Large intestine (tissue), 3 donors: ENCODE measurements at regions not wholly inside any gene's neighbourhood (a gene's known extent, or its start where the extent isn't known, plus 50 kb on each side); places are given as distances from the start of the nearest gene placed in this dataset.

Experiments used
- DNase-seq, 2 donors: peaks; one replicate each; pipeline versions ENCODE4 v3.0.0 to v3.0.0-alpha.2; 2013
- H3K27ac ChIP-seq: one replicate; pipeline ENCODE4 v1.5.1; 2013; ENCODE audit warnings: low read length
- H3K27me3 ChIP-seq: 2 replicates; pipeline ENCODE4 v1.6.1; 2013; ENCODE audit warnings: low read length; ENCODE audit not compliant: control insufficient read depth, insufficient read depth
- H3K36me3 ChIP-seq: 2 replicates; pipeline ENCODE4 v1.6.1; 2013; ENCODE audit warnings: low read length; ENCODE audit not compliant: control insufficient read depth, insufficient read depth
- H3K4me1 ChIP-seq: one replicate; pipeline ENCODE4 v1.6.1; 2013; ENCODE audit warnings: low read length; ENCODE audit not compliant: control insufficient read depth, insufficient read depth
- H3K4me3 ChIP-seq: one replicate; pipeline ENCODE4 v1.5.1; 2013; ENCODE audit warnings: low read length
- H3K9me3 ChIP-seq: one replicate; pipeline ENCODE4 v1.6.1; 2013; ENCODE audit warnings: mild to moderate bottlenecking, low read depth, low read length, moderate library complexity; ENCODE audit not compliant: control insufficient read depth
- WGBS: methylation state at CpG from one replicate; pipeline ENCODE4 v1.1.5; 2013; ENCODE audit warnings: low lambda C conversion rate; ENCODE audit not compliant: insufficient coverage; 5-methylcytosine and 5-hydroxymethylcytosine counted together

- no CpG with 5 or more reads among the region's 1 CpG for WGBS
- Histone ChIP-seq H3K27ac (no peak overlapping the region), H3K9me3 (no peaks in the 10 kb centered on the region)
These were observed 55.9 kb upstream of the PIP4K2A start for GRCh38 chr10:22770270-22770669.

DNA sequence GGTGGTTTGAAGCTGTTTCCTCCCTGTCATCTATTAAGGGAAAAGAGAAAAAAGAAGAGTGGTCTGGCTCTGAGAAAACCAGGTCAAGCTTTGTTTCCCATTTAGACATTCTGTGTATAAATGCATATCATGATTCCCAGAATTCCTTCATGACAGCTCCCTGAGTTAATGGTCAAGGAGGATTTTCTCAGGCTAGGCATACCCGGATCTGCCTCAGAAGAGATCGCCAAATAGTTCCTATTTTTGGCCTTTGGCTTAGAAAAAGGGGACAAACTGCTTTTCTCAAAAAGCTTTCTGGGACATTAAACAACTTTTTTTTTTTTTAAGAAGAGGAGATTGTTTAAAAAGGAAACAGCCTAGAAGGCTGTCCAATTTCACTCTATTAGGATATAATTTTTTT is 53.5 kb upstream of the PIP4K2A start:
- WGBS, result no CpG with 5 or more reads among the region's 2 CpGs
- no peak overlapping the region for H3K27ac ChIP-seq
- peaks cover 2% of the 10 kb centered on the region for H3K27me3 ChIP-seq
- DNase-seq, result no peak
- H3K4me1 ChIP-seq, result no peaks in the 10 kb centered on the region
- H3K9me3 ChIP-seq, result no peaks in the 10 kb centered on the region
- no peaks in the 10 kb centered on the region for H3K36me3 ChIP-seq
- no peak overlapping the region for H3K4me3 ChIP-seq

More at GRCh38 chr10:22770270-22770669, 55.9 kb upstream of the PIP4K2A start:
- no peaks in the 10 kb centered on the region for H3K27me3 ChIP-seq
- no peak overlapping the region for H3K4me3 ChIP-seq
- no peaks in the 10 kb centered on the region for H3K36me3 ChIP-seq
- H3K4me1 ChIP-seq, result no peaks in the 10 kb centered on the region
- DNase-seq, result no peak

- H3K27ac ChIP-seq, result no peak overlapping the region
- 100% methylated on average over 1 of the region's 3 CpGs for WGBS
These were observed 52.3 kb upstream of the PIP4K2A start for GRCh38 chr10:22766693-22767092.

GRCh38 chr10:22765660-22766547 is 51.5 kb upstream of the PIP4K2A start:
- no peaks in the 10 kb centered on the region for H3K9me3 ChIP-seq
- H3K27ac ChIP-seq, result no peak overlapping the region
- DNase-seq, result no peak
- no peaks in the 10 kb centered on the region for H3K4me1 ChIP-seq
- WGBS, result 83% methylated on average over 1 of the region's 6 CpGs
- H3K27me3 ChIP-seq, result peaks cover 2% of the 10 kb centered on the region
- H3K36me3 ChIP-seq, result no peaks in the 10 kb centered on the region
- no peak overlapping the region for H3K4me3 ChIP-seq

More at GRCh38 chr10:22766693-22767092, 52.3 kb upstream of the PIP4K2A start:
- peaks cover 2% of the 10 kb centered on the region for H3K27me3 ChIP-seq
- no peaks in the 10 kb centered on the region for H3K36me3 ChIP-seq
- H3K4me1 ChIP-seq, result no peaks in the 10 kb centered on the region
- no peak for DNase-seq
- no peak overlapping the region for H3K4me3 ChIP-seq
- no peaks in the 10 kb centered on the region for H3K9me3 ChIP-seq

- Histone ChIP-seq H3K27me3 (peaks cover 2% of the 10 kb centered on the region), H3K36me3 (no peaks in the 10 kb centered on the region), H3K4me1 (no peaks in the 10 kb centered on the region), H3K4me3 (no peak overlapping the region), H3K9me3 (no peaks in the 10 kb centered on the region), H3K27ac (no peak overlapping the region)
- no peak for DNase-seq
- no CpG with 5 or more reads among the region's 2 CpGs for WGBS
These were observed 50.3 kb upstream of the PIP4K2A start for GRCh38 chr10:22764639-22765038.
